ENCODE measurements at regions not wholly inside any gene's neighbourhood (a gene's known extent, or its start where the extent isn't known, plus 50 kb on each side); places are given as distances from the start of the nearest gene placed in this dataset.

DNA sequence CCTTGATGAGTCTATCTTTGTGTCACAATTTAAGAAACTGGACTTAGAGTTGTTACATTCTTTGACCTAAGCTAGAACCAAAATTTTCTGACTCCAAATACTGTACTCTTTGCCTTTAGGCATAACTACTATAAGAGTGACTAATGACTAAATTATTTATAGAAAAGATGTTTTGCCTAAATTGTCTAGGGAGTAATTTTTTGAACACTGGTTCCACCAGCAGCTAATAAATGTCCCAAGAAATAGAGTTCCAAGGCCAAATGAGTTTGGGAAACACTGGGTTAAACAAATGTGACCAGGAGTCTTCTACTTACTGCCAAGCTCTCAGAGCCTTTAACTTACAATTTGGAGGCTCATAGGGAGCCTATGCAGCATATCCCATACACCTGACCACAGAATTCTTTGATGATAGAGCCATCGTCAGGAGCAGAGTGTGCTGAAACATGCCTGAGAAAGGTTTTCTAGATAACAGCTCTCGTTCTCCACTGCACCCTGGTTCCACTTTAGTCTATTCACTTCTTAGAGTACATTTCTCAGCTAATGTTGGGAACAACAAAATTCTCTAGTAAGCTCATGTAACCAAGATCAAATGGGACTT, 215.9 kb upstream of the HMGA2 start:
- no peak overlapping the region for H3K4me3 ChIP-seq (ENCODE audit: low read depth, low read length)
- in situ Hi-C loops (cut with HindIII; ENCODE audit: low sequenced_read_pairs) = no loop called here
- DNase-seq (ENCODE audit: low read depth) = no peak
- TF ChIP-seq, protein P1, sequence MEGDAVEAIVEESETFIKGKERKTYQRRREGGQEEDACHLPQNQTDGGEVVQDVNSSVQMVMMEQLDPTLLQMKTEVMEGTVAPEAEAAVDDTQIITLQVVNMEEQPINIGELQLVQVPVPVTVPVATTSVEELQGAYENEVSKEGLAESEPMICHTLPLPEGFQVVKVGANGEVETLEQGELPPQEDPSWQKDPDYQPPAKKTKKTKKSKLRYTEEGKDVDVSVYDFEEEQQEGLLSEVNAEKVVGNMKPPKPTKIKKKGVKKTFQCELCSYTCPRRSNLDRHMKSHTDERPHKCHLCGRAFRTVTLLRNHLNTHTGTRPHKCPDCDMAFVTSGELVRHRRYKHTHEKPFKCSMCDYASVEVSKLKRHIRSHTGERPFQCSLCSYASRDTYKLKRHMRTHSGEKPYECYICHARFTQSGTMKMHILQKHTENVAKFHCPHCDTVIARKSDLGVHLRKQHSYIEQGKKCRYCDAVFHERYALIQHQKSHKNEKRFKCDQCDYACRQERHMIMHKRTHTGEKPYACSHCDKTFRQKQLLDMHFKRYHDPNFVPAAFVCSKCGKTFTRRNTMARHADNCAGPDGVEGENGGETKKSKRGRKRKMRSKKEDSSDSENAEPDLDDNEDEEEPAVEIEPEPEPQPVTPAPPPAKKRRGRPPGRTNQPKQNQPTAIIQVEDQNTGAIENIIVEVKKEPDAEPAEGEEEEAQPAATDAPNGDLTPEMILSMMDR (IDR thresholded peaks at IDR 0.05; ENCODE audit: low read depth, low read length, missing control alignments) = no peak

DNA sequence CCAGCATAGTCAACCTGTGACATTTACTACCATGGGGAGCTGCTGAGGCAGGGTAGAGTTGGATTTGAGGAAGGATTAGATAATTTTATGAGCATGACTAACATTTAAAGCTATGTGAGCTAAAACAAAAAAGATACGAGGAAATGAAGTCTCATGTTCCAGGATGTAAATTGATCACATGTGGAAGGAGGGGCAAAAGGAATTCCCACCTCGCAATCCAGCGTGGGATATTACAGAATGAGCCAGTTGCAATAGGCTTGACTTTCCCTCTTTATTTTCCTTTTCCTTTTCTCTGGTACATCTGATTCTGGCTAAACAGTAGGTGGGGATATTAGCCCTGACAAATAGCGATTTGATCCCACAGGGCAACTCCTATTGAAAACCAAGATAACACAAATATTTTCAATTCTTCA, 214.9 kb upstream of the HMGA2 start:
- in situ Hi-C loops (cut with HindIII; ENCODE audit: low sequenced_read_pairs) = no loop called here
- TF ChIP-seq, protein P1 (IDR thresholded peaks at IDR 0.05; ENCODE audit: low read depth, low read length, missing control alignments) = peak; percentile 23
- no peak overlapping the region for H3K4me3 ChIP-seq (ENCODE audit: low read depth, low read length)
- peak; percentile 32 for DNase-seq (ENCODE audit: low read depth)

DNA sequence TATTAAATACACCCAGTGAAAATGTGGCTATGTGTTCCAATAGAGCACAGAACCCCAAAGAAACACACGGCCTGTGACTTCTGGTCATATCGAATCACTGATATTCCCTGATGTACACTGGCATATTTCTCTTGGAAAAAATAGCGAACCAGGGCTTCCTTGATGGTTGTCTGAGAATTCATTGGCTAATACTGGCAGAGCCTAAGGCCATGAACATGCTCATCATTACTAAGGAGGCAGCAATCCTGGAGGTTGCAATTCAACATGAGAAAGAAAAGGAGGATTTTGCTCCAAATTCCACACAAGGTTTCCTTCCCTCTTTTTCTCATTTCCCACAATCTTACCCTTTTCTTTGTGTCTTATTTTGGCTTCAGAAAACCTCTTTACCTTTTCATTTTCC, 212.9 kb upstream of the HMGA2 start:
- H3K4me3 ChIP-seq (ENCODE audit: low read depth, low read length) = no peak overlapping the region
- TF ChIP-seq, protein P1 (IDR thresholded peaks at IDR 0.05; ENCODE audit: low read depth, low read length, missing control alignments) = no peak
- in situ Hi-C loops (cut with HindIII; ENCODE audit: low sequenced_read_pairs) = no loop called here
- DNase-seq (ENCODE audit: low read depth) = no peak

DNA sequence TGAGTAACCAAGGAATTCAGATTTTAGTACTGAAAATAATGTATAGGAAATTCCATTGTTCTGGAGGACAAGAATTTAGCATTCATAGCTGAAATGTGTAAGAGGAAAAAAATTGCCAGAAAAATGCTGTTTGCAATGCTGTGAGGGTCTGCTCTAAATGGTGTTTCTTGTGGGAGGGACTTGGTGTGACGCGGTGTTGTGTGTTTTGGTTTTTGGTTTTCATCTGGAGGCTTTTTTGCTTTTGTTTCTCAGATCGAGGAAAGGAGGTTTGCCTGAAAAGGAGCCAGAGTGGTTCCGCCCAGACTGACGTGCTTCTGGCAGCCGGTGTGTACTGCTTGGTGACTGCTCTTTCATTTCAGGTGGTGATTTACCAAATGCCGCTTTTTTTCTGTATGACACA, 211.8 kb upstream of the HMGA2 start:
- no peak overlapping the region for H3K4me3 ChIP-seq (ENCODE audit: low read depth, low read length)
- TF ChIP-seq, protein P1 (IDR thresholded peaks at IDR 0.05; ENCODE audit: low read depth, low read length, missing control alignments) = no peak
- no peak for DNase-seq (ENCODE audit: low read depth)
- in situ Hi-C loops (cut with HindIII; ENCODE audit: low sequenced_read_pairs) = no loop called here

DNA sequence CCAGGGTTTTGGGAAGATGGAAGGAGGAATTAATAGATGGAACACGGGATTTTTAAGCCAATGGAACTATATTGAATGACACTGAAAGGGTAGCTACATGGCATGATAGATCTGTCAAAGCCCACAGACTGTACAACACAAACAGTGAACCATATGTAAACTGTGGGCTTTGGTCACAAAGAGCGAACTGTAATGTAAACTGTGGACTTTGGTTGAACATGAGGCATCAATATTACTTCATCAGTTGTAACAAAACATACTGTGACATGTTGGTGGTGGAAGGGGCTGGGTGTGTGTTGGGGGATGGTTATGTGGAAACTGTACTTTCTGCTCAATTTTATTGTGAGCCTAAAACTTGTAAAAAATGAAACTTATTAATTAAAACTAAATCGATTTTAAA, 210.6 kb upstream of the HMGA2 start:
- TF ChIP-seq, protein P1 (IDR thresholded peaks at IDR 0.05; ENCODE audit: low read depth, low read length, missing control alignments) = no peak
- in situ Hi-C loops (cut with HindIII; ENCODE audit: low sequenced_read_pairs) = no loop called here
- H3K4me3 ChIP-seq (ENCODE audit: low read depth, low read length) = no peak overlapping the region
- no peak for DNase-seq (ENCODE audit: low read depth)

DNA sequence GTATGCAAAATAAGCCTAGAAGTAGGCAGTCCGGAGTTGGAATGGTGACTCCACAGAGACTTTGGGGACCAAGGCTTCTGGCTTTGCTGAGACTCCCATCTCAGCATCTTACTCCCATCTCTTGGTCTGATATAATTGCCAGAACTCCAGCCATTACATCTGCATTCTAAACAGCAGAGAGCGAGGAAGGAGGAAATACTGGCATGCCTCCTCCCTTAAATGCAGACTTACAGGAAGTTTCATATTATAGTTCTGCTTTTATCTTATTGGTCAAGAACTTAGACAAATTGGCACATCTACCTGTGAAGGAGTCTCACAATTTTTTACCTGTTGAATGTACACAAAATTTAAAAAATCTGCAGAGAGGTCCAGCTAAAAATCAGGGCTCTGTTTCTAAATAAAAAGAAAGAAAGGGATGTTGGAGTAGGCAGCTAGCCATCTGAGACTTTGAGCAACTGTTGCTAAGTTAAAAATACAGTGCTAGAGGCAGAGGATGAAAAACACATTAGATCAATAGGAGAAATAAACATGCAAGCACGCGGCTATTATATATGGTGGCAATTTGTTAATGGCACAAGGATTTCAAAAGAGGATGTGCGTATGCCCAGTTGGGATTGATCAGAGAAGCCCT, 209.9 kb upstream of the HMGA2 start:
- no peak overlapping the region for H3K4me3 ChIP-seq (ENCODE audit: low read depth, low read length)
- TF ChIP-seq, protein P1 (IDR thresholded peaks at IDR 0.05; ENCODE audit: low read depth, low read length, missing control alignments) = no peak
- no peak for DNase-seq (ENCODE audit: low read depth)
- in situ Hi-C loops (cut with HindIII; ENCODE audit: low sequenced_read_pairs) = no loop called here

Measured in astrocyte of the cerebellum (primary cell).